ENCODE measurements at regions not wholly inside any gene's neighbourhood (a gene's known extent, or its start where the extent isn't known, plus 50 kb on each side); places are given as distances from the start of the nearest gene placed in this dataset.

GRCh38 chr11:95469258-95469657, 238.3 kb upstream of the SESN3 start:
- no peak for DNase-seq

GRCh38 chr11:95466416-95466815, 235.4 kb upstream of the SESN3 start:
- no peak for DNase-seq

GRCh38 chr11:95465887-95466286, 234.9 kb upstream of the SESN3 start:
- DNase-seq = no peak

GRCh38 chr11:95461858-95462257, 230.9 kb upstream of the SESN3 start:
- no peak for DNase-seq

GRCh38 chr11:95461348-95461747, 230.3 kb upstream of the SESN3 start:
- no peak for DNase-seq

GRCh38 chr11:95459291-95460042, 228.5 kb upstream of the SESN3 start:
- DNase-seq = peak; percentile 81

- DNase-seq = peak; percentile 12
Observed at GRCh38 chr11:95456714-95457491, 225.9 kb upstream of the SESN3 start.

- peak; percentile 24 for DNase-seq
Observed at GRCh38 chr11:95455228-95455970, 224.4 kb upstream of the SESN3 start.

GRCh38 chr11:95453616-95454171, 222.7 kb upstream of the SESN3 start:
- DNase-seq = peak; percentile 72

GRCh38 chr11:95451682-95452081, 220.7 kb upstream of the SESN3 start:
- no peak for DNase-seq

- no peak for DNase-seq
Observed at GRCh38 chr11:95451261-95451660, 220.3 kb upstream of the SESN3 start.

GRCh38 chr11:95450547-95451123, 219.6 kb upstream of the SESN3 start:
- no peak for DNase-seq

- DNase-seq = peak; percentile 41
Observed at GRCh38 chr11:95445746-95446333, 214.8 kb upstream of the SESN3 start.

GRCh38 chr11:95444309-95445241, 213.6 kb upstream of the SESN3 start:
- DNase-seq = peak; percentile 63

- DNase-seq = no peak
Observed at GRCh38 chr11:95443386-95443785, 212.4 kb upstream of the SESN3 start.

GRCh38 chr11:95442531-95443050, 211.6 kb upstream of the SESN3 start:
- no peak for DNase-seq

GRCh38 chr11:95435628-95436353, 204.8 kb upstream of the SESN3 start:
- DNase-seq = peak; percentile 6

GRCh38 chr11:95435192-95435591, 204.2 kb upstream of the SESN3 start:
- no peak for DNase-seq

- no peak for DNase-seq
Observed at GRCh38 chr11:95434489-95435057, 203.6 kb upstream of the SESN3 start.

Data from tongue (tissue), 1 donor.